NCI-H1436 (cell line): ENCODE measurements at regions not wholly inside any gene's neighbourhood (a gene's known extent, or its start where the extent isn't known, plus 50 kb on each side); places are given as distances from the start of the nearest gene placed in this dataset.
"Not testable (repeated sequence)": the region's sequence is repeated elsewhere in the genome, so short reads cannot be mapped to it uniquely, and the experiment has no call there.

Experiments used
- DNase-seq: peaks from one replicate; lab custom pipeline; 2025; lab: John Stamatoyannopoulos, UW

DNA sequence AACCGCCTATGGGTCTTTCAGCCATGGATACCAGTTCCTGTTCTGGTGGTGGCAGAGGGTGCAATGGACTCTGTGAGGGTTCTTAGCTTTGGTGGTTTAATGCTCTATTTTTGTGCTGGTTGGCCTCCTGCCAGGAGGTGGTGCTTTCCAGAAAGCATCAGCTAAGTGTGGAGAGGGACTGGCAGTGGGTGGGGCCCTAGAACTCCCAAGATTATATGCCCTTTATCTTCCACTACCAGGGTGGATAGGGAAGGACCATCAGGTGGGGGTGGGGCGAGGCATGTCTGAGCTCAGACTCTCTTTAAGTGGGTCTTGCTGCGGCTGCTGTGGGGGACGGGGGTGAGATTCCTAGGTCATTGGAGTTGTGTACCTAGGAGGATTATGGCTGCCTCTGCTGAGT lies 298.3 kb upstream of the MAP3K7 start:
- not testable (repeated sequence) for DNase-seq

DNA sequence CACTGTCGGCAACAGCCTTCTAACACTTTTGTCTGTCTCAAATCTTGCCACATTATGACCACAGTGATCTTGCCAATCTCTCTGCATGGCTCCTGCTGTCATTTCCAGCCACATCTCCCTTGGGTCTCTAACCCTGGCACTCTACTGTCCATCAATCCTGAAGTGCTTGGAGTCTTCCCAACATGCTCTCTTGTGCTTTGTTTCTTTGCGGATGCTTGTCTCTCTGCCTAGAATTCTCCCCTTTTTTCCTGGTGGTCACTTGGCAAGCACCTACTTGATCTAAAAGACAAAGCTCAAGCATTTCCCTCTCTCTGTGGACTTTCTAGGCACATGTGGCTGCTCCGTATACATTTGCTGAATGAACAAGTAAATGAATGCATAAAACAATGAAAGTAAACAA lies 290.7 kb upstream of the MAP3K7 start:
- no peak for DNase-seq

DNA sequence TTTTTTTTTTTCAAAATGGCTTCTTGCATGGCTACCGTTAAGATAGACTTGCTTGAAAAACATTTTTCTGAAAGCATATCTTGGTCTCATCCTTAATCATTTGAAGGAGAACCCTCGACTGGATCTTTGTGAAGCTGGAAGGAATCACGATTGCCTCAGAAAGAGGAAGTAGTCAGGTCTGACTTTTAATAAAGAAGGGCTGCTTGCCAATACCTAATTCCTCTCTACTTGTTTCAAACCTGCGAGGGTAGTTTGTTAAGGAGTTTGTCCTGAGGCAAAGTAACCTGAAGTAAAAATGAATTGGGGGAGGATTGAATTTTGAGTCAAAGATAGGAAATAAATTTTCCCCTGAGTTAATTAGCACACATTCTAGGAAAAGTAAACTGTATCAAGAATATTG lies 288.1 kb upstream of the MAP3K7 start:
- no peak for DNase-seq

DNA sequence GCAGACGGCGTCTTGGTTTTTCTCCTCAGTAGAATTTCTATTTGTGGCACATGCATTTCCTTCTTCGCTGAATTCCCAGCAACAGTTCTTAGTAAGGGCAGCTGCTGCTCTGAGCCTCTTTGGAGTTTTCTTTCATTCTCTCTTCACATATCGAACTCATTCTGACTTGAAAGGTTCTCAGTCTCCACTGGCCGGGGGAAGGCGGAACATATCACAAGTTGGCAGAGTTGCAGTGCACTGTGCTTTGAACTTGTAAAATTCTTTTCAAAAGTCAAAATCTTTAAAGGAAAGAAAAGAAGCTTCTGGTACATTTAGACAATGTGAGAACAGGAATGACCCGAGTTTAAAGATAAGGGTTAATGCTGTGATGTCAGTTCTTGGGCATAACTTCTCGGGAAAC lies 286.1 kb upstream of the MAP3K7 start:
- DNase-seq = no peak

- no peak for DNase-seq
These were observed 283.7 kb upstream of the MAP3K7 start for GRCh38 chr6:90870561-90870960.

GRCh38 chr6:90868656-90869055 lies 281.8 kb upstream of the MAP3K7 start:
- DNase-seq = no peak

DNA sequence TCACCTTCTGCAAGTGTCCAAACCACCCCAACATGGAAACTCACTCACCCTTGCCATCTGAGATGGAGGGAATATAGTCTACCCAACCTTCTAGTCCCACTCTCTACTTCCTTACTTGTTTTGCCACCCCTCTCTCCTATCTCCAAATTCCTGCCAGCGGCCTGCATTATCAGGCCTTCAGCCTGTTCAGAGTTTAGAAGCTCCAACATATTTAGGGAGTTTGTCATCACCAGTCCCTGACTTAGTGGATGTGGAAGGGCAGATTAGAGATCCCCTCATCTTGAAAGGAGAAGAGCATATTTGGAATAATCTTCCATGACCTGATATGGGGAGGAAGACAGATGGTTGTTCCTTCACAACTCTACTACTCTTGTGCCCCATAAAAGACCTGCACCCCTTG lies 281.4 kb upstream of the MAP3K7 start:
- DNase-seq = no peak

GRCh38 chr6:90865513-90865912 lies 278.6 kb upstream of the MAP3K7 start:
- DNase-seq = no peak

DNA sequence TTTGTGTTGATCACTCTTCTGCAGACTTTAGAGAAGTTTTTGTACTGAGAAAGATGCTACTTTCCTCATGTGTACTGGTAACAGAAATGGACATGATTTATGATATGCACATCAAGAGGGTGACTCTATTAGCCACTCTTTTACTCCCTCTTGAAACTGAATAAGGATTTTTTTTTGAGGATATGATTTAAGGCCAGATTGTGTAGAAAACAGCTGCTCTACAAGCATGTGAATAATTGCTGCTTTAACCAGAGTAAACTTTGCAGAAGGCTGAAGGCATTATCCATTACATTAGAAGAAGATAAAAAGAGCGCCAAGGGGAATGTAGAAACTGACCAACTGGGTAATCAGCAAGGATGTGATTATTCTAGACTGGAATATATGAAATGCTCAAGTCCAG lies 276.2 kb upstream of the MAP3K7 start:
- no peak for DNase-seq

DNA sequence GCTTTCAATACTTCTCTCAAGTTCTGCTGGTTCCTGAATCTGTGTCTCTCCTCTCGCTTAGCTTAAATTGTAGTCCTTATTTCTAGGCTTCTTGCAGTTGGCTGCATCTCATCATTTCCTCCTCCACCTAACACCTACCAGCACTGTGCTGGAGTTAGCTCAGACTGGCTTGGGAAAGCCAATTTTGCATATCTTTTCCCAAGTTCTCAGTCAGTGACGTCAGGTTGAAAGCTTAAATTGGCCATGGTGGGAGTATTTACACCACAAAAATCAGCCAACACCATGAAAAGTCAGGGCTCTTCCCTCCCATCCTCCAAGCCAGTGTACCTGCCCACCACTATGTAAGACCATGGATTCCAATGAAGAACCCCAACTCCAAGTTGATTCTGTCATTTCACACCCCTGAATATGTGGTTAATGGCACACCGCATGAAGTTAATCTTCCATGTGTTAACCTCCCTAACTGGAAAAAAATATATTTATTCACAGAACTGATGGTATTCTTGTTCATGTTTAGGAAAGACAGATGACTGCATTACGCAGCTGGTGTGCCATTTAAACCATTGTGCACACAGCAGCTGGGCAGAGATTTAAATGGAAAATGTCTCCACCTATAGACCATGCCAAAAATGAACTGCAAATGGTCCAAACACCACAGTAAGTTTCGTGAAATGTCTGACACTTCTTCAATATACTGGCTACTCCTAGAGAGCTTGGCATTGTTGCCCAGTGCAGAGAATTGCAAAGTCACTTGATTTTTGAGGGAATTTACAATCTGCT lies 274.1 kb upstream of the MAP3K7 start:
- DNase-seq = no peak

DNA sequence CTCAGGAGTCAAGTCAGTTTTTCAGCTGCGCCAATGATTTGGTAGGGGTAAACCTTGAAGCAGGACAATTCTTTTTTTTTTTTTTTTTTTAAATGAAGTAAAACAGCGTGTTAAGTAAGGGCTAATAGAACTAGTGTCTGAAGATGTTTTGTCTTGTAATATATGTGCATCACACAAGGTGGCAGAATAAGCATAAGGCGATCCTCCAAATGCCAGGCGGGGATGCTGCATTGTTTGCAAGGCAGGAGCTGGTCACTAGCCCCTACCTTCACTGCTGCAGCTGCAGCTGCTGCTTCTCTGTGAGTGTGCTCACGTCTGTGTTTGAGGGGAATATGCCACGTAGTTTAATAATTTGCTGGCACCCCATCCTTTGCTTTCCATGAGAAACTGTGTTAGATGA lies 272.7 kb upstream of the MAP3K7 start:
- DNase-seq = no peak

- no peak for DNase-seq
These were observed 272.2 kb upstream of the MAP3K7 start for GRCh38 chr6:90859056-90859455.

- no peak for DNase-seq
These were observed 262.8 kb upstream of the MAP3K7 start for GRCh38 chr6:90849686-90850085.

DNA sequence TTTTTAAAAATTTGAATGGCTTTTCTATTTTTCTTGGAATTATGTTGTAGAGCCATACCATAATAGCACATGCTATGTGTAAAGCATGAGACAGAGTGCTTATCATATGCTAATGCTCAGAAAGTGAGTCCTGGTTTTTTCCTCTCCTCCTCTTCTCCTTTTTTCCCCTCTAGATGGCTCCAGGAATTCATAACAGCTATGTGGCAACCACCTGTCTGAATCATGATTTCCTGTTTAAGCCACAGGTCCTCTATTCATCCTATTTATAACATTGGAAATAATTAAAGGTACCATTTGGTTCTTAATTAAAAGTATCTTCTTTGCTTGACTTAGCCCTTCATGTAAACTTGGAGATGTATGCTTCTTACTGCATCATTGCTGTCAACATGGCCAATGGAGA lies 260.0 kb upstream of the MAP3K7 start:
- DNase-seq = no peak

- DNase-seq = peak; percentile 68
These were observed 248.8 kb upstream of the MAP3K7 start for GRCh38 chr6:90835596-90836212.

GRCh38 chr6:90829311-90829710 lies 242.4 kb upstream of the MAP3K7 start:
- no peak for DNase-seq

DNA sequence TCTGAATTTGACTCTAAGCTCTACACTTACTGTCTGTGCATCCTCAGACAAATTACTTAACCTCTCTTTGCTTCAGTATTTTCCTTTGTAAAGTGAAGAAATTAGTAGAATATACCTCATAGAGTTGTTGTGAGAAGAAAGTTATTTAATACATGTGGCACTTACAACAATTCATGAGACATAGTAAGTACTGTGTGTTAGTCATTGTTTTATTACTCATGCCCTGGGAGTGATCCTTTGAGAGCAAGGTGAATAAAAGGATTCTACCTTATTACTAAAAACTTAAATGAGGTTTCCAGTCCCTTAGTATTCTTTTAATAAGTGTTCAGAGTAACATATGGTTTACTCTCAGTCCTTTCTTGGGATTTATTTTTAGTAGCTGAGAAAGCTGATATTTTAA lies 233.6 kb upstream of the MAP3K7 start:
- DNase-seq = no peak

- DNase-seq = no peak
These were observed 232.6 kb upstream of the MAP3K7 start for GRCh38 chr6:90819483-90819882.

GRCh38 chr6:90818163-90818562 lies 231.3 kb upstream of the MAP3K7 start:
- no peak for DNase-seq

- no peak for DNase-seq
These were observed 229.9 kb upstream of the MAP3K7 start for GRCh38 chr6:90816764-90817163.

DNA sequence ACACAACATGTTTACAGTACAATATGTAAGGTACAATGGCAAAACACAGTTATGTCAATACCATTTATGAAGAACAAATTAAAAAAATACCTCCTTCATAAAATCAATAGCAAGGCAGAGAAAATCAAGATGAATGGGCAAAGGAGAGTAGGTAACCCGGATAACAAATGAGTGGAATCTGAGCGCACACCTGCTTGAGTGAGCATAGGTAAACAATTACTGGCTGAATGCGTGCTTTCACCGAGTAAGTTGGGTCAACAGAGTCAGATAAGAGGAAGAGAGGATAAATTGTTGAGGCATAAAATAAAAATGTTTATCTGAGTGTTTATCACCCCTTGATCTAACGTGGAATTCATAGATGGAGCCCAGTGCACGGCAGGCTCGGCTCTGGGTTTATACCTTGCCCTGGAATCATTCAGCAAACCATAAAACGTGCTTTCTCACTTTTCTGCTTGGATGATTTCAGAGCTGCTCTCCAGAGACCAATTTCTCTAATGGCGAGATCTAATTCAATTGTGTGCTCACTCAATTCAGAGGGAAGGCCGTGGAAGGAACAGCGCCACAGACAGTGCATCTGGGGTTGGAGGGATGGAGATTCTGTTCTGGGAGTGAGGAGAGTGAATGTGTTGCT lies 224.8 kb upstream of the MAP3K7 start:
- peak; percentile 73 for DNase-seq

DNA sequence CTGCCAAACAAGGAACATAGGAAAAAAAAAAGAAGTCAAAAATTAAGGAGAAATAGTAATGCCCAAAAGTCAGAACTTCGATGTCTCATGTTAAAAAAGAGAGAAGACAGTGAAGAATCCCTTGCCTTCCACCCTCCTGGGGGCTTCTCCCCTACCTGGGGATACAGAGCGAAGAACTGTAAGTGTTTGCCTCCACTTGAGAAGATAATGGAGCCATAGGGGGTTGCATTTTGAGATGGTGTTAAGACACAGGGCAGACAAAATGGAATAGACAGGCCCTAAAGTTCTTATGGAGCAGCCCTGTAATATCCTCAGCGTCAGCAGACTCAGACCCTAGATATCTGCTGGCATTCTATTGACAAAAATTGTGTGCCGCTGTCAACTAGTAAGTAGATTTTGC lies 222.2 kb upstream of the MAP3K7 start:
- DNase-seq = no peak
